Panc1 (cell line): ENCODE measurements at regions not wholly inside any gene's neighbourhood (a gene's known extent, or its start where the extent isn't known, plus 50 kb on each side); places are given as distances from the start of the nearest gene placed in this dataset.

ENCODE experiments used
- POLR2AphosphoS5 ChIP-seq: IDR thresholded peaks from 2 replicates; pipeline ENCODE4 v1.6.1; 2012; ENCODE audit warnings: mild to moderate bottlenecking, low read depth, low read length, moderate library complexity
- SIN3A ChIP-seq: IDR thresholded peaks from 2 replicates; pipeline ENCODE4 v1.6.1; 2012; ENCODE audit warnings: low read depth, mild to moderate bottlenecking, low read length, moderate library complexity, borderline replicate concordance; ENCODE audit not compliant: insufficient read depth
- TCF7L2 ChIP-seq: IDR thresholded peaks from 2 replicates; pipeline ENCODE4 v1.6.1; 2011; ENCODE audit warnings: mild to moderate bottlenecking, low read depth, low read length, inconsistent platforms
- TF ChIP-seq, protein P1 (sequence below): fragments of 450-650 bp; IDR thresholded peaks from 2 replicates; pipeline ENCODE4 v1.5.1; 2017; ENCODE audit warnings: mild to moderate bottlenecking
- TF ChIP-seq, protein P2 (sequence below), 2 experiments: IDR thresholded peaks; 2 replicates each; pipeline ENCODE4 v1.6.1; 2011 to 2012; ENCODE audit warnings: low read depth in 2 of 2, control low read depth in 1 of 2, low read length in 1 of 2, mild to moderate bottlenecking in 1 of 2, moderate library complexity in 1 of 2; ENCODE audit not compliant: insufficient read depth in 1 of 2

DNA sequence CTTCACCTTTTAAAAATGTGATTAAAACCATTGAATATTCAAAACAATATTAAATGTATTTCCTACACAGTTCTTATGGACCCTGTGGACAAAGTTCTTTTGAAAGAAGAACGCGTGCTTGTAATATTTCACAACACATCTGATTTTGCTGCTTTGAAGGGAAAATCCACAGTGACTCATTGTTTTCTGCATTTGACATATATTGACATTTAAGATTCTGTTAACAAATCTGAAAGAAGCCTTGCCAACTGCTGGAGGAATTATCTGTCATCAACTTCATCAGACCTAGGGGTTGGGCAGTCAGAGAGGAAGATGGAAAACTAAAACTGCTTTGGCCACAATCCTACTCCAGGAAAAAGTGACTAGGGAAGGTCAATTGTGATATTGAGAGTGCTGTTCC lies 56.9 kb upstream of the RASEF start:
- TF ChIP-seq, protein P1, sequence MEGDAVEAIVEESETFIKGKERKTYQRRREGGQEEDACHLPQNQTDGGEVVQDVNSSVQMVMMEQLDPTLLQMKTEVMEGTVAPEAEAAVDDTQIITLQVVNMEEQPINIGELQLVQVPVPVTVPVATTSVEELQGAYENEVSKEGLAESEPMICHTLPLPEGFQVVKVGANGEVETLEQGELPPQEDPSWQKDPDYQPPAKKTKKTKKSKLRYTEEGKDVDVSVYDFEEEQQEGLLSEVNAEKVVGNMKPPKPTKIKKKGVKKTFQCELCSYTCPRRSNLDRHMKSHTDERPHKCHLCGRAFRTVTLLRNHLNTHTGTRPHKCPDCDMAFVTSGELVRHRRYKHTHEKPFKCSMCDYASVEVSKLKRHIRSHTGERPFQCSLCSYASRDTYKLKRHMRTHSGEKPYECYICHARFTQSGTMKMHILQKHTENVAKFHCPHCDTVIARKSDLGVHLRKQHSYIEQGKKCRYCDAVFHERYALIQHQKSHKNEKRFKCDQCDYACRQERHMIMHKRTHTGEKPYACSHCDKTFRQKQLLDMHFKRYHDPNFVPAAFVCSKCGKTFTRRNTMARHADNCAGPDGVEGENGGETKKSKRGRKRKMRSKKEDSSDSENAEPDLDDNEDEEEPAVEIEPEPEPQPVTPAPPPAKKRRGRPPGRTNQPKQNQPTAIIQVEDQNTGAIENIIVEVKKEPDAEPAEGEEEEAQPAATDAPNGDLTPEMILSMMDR = no peak
- TF ChIP-seq, protein P2, sequence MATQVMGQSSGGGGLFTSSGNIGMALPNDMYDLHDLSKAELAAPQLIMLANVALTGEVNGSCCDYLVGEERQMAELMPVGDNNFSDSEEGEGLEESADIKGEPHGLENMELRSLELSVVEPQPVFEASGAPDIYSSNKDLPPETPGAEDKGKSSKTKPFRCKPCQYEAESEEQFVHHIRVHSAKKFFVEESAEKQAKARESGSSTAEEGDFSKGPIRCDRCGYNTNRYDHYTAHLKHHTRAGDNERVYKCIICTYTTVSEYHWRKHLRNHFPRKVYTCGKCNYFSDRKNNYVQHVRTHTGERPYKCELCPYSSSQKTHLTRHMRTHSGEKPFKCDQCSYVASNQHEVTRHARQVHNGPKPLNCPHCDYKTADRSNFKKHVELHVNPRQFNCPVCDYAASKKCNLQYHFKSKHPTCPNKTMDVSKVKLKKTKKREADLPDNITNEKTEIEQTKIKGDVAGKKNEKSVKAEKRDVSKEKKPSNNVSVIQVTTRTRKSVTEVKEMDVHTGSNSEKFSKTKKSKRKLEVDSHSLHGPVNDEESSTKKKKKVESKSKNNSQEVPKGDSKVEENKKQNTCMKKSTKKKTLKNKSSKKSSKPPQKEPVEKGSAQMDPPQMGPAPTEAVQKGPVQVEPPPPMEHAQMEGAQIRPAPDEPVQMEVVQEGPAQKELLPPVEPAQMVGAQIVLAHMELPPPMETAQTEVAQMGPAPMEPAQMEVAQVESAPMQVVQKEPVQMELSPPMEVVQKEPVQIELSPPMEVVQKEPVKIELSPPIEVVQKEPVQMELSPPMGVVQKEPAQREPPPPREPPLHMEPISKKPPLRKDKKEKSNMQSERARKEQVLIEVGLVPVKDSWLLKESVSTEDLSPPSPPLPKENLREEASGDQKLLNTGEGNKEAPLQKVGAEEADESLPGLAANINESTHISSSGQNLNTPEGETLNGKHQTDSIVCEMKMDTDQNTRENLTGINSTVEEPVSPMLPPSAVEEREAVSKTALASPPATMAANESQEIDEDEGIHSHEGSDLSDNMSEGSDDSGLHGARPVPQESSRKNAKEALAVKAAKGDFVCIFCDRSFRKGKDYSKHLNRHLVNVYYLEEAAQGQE (IDR thresholded peaks at IDR 0.05; ENCODE audit: insufficient read depth in 1 of 2, low read depth in 2 of 2, low read length in 1 of 2) = no peak
- TF ChIP-seq SIN3A = no peak
- no peak for TF ChIP-seq POLR2AphosphoS5
- TF ChIP-seq TCF7L2 = no peak
